Thymus (tissue), 11 donors: ENCODE measurements at regions not wholly inside any gene's neighbourhood (a gene's known extent, or its start where the extent isn't known, plus 50 kb on each side); places are given as distances from the start of the nearest gene placed in this dataset.
A peak's percentile ranks its signal among the peaks of the same experiment; 100 is the strongest.

Experiments
- DNase-seq, 9 donors: peaks; one replicate each; pipeline ENCODE4 v3.0.0-alpha.2; 2013; ENCODE audit warnings: low spot score in 9 of 9, low read depth in 6 of 9, missing footprints in 1 of 9
- H3K27ac ChIP-seq, 2 donors: one replicate each; pipeline ENCODE4 v1.5.1; 2013; ENCODE audit warnings: control low read depth in 1 of 2, low read depth in 1 of 2, low read length in 1 of 2, mild to moderate bottlenecking in 1 of 2, moderate library complexity in 1 of 2
- H3K27me3 ChIP-seq, 2 donors: one replicate each; pipeline ENCODE4 v1.5.1; 2013; ENCODE audit warnings: low read length in 1 of 2; ENCODE audit not compliant: control insufficient read depth in 2 of 2, insufficient read depth in 1 of 2
- H3K36me3 ChIP-seq, 2 donors: one replicate each; pipeline ENCODE4 v1.5.1; 2013; ENCODE audit warnings: low read length in 1 of 2, mild to moderate bottlenecking in 1 of 2, moderate library complexity in 1 of 2; ENCODE audit not compliant: control insufficient read depth in 2 of 2, insufficient read depth in 2 of 2
- H3K4me1 ChIP-seq, 2 donors: one replicate each; pipeline ENCODE4 v1.5.1; 2013; ENCODE audit warnings: low read length in 2 of 2; ENCODE audit not compliant: control insufficient read depth in 2 of 2, insufficient read depth in 2 of 2
- H3K4me3 ChIP-seq, 2 donors: one replicate each; pipeline ENCODE4 v1.5.1; 2013; ENCODE audit warnings: low read length in 2 of 2, control low read depth in 1 of 2, mild to moderate bottlenecking in 1 of 2
- H3K9me3 ChIP-seq, 2 donors: one replicate each; pipeline ENCODE4 v1.5.1; 2013; ENCODE audit warnings: low read length in 1 of 2, mild to moderate bottlenecking in 1 of 2; ENCODE audit not compliant: control insufficient read depth in 2 of 2, insufficient read depth in 1 of 2
- WGBS: extraction: QIAGEN DNeasy Blood & Tissue Kit; methylation state at CpG from one replicate; pipeline ENCODE4 v1.1.7; 2013; 5-methylcytosine and 5-hydroxymethylcytosine counted together
- donor health status: healthy.

GRCh38 chr10:44030132-44030531, 354.8 kb downstream of the CXCL12 start:
- no peaks in the 10 kb centered on the region for H3K27me3 ChIP-seq
- no peaks in the 10 kb centered on the region for H3K9me3 ChIP-seq
- peak in 2 of 9 donors; percentile 26 to 47 for DNase-seq
- H3K4me1 ChIP-seq: no peaks in the 10 kb centered on the region
- H3K4me3 ChIP-seq: no peak overlapping the region
- no peaks in the 10 kb centered on the region for H3K36me3 ChIP-seq
- H3K27ac ChIP-seq: no peak overlapping the region
- WGBS: 19% methylated on average over 4 of the region's 4 CpGs

GRCh38 chr10:44028384-44029137, 356.3 kb downstream of the CXCL12 start:
- no peaks in the 10 kb centered on the region for H3K36me3 ChIP-seq
- no peaks in the 10 kb centered on the region for H3K9me3 ChIP-seq
- no peaks in the 10 kb centered on the region for H3K4me1 ChIP-seq
- peaks cover 0 to 2% of the 10 kb centered on the region in 2 donors for H3K27me3 ChIP-seq
- no peak overlapping the region for H3K27ac ChIP-seq
- DNase-seq: no peak
- H3K4me3 ChIP-seq: no peak overlapping the region
- WGBS: 88% methylated on average over 11 of the region's 11 CpGs

- WGBS: 58% methylated on average over 6 of the region's 6 CpGs
- no peak overlapping the region for H3K4me3 ChIP-seq
Measured at GRCh38 chr10:44024356-44025116, 360.4 kb downstream of the CXCL12 start.

GRCh38 chr10:44023517-44023916, 361.4 kb downstream of the CXCL12 start:
- no peak for DNase-seq
- peaks cover 0 to 2% of the 10 kb centered on the region in 2 donors for H3K27me3 ChIP-seq
- WGBS: 90% methylated on average over 5 of the region's 5 CpGs
- no peaks in the 10 kb centered on the region for H3K9me3 ChIP-seq
- no peaks in the 10 kb centered on the region for H3K36me3 ChIP-seq
- no peak overlapping the region for H3K4me3 ChIP-seq
- H3K4me1 ChIP-seq: no peaks in the 10 kb centered on the region
- H3K27ac ChIP-seq: no peak overlapping the region

More at GRCh38 chr10:44024356-44025116, 360.4 kb downstream of the CXCL12 start:
- no peaks in the 10 kb centered on the region for H3K36me3 ChIP-seq
- no peak overlapping the region for H3K27ac ChIP-seq
- peaks cover 0 to 2% of the 10 kb centered on the region in 2 donors for H3K27me3 ChIP-seq
- no peaks in the 10 kb centered on the region for H3K4me1 ChIP-seq
- no peaks in the 10 kb centered on the region for H3K9me3 ChIP-seq
- DNase-seq: no peak

- H3K27me3 ChIP-seq: peaks cover 0 to 2% of the 10 kb centered on the region in 2 donors
- no peak overlapping the region for H3K4me3 ChIP-seq
- H3K9me3 ChIP-seq: no peaks in the 10 kb centered on the region
- no peaks in the 10 kb centered on the region for H3K36me3 ChIP-seq
- H3K27ac ChIP-seq: no peak overlapping the region
- WGBS: 97% methylated on average over 1 of the region's 1 CpG
- no peaks in the 10 kb centered on the region for H3K4me1 ChIP-seq
- DNase-seq: no peak
Measured at GRCh38 chr10:44022203-44022602, 362.7 kb downstream of the CXCL12 start.

GRCh38 chr10:44020322-44021111, 364.4 kb downstream of the CXCL12 start:
- no peak overlapping the region for H3K27ac ChIP-seq
- DNase-seq: no peak
- H3K36me3 ChIP-seq: no peaks in the 10 kb centered on the region
- WGBS: 79% methylated on average over 5 of the region's 5 CpGs
- H3K9me3 ChIP-seq: no peaks in the 10 kb centered on the region
- no peak overlapping the region for H3K4me3 ChIP-seq
- no peaks in the 10 kb centered on the region for H3K4me1 ChIP-seq
- peaks cover 0 to 2% of the 10 kb centered on the region in 2 donors for H3K27me3 ChIP-seq

- no peaks in the 10 kb centered on the region for H3K4me1 ChIP-seq
- H3K27me3 ChIP-seq: no peaks in the 10 kb centered on the region
- H3K9me3 ChIP-seq: no peaks in the 10 kb centered on the region
- H3K36me3 ChIP-seq: no peaks in the 10 kb centered on the region
- H3K4me3 ChIP-seq: no peak overlapping the region
- 97% methylated on average over 5 of the region's 5 CpGs for WGBS
- H3K27ac ChIP-seq: no peak overlapping the region
- DNase-seq: no peak
Measured at GRCh38 chr10:44017483-44018145, 367.3 kb downstream of the CXCL12 start.

GRCh38 chr10:44016589-44017482, 368.1 kb downstream of the CXCL12 start:
- no peak for DNase-seq
- Histone ChIP-seq H3K36me3 (no peaks in the 10 kb centered on the region), H3K4me1 (no peaks in the 10 kb centered on the region), H3K9me3 (no peaks in the 10 kb centered on the region), H3K27me3 (no peaks in the 10 kb centered on the region), H3K27ac (no peak overlapping the region), H3K4me3 (no peak overlapping the region)
- 91% methylated on average over 5 of the region's 5 CpGs for WGBS
